ENCODE measurements at regions not wholly inside any gene's neighbourhood (a gene's known extent, or its start where the extent isn't known, plus 50 kb on each side); places are given as distances from the start of the nearest gene placed in this dataset.

GRCh38 chr4:125505621-125506020 is 190.9 kb downstream of the FAT4 start:
- Mint-ChIP-seq H3K27ac (no peak overlapping the region), H3K36me3 (no peaks in the 10 kb centered on the region), H3K9me3 (peaks cover 2 to 6% (median 4%) of the 10 kb centered on the region in 7 donors), H3K4me3 (no peak overlapping the region), H3K27me3 (no peaks in the 10 kb centered on the region), H3K4me1 (no peaks in the 10 kb centered on the region)
- ATAC-seq (ENCODE audit: low read depth in 2 of 2): no peak
- DNase-seq: no peak

GRCh38 chr4:125507141-125507540 is 192.4 kb downstream of the FAT4 start:
- Mint-ChIP-seq H3K36me3 (no peaks in the 10 kb centered on the region), H3K27me3 (no peaks in the 10 kb centered on the region), H3K27ac (no peak overlapping the region), H3K4me3 (no peak overlapping the region), H3K4me1 (no peaks in the 10 kb centered on the region), H3K9me3 (peaks cover 0 to 5% (median 2%) of the 10 kb centered on the region in 7 donors)
- ATAC-seq (ENCODE audit: low read depth in 2 of 2) (no peak), DNase-seq (no peak)

- H3K36me3 Mint-ChIP-seq: no peaks in the 10 kb centered on the region
- no peak overlapping the region for H3K27ac Mint-ChIP-seq
- H3K4me3 Mint-ChIP-seq: no peak overlapping the region
- no peak for DNase-seq
- no peaks in the 10 kb centered on the region for H3K27me3 Mint-ChIP-seq
- H3K4me1 Mint-ChIP-seq: no peaks in the 10 kb centered on the region
- no peak for ATAC-seq (ENCODE audit: low read depth in 2 of 2)
- peaks cover 0 to 18% (median 4%) of the 10 kb centered on the region in 7 donors for H3K9me3 Mint-ChIP-seq
Measured at GRCh38 chr4:125511715-125512114, 197.0 kb downstream of the FAT4 start.

GRCh38 chr4:125515016-125515415 is 200.3 kb downstream of the FAT4 start:
- H3K9me3 Mint-ChIP-seq: peaks cover 0 to 14% (median 4%) of the 10 kb centered on the region in 7 donors
- no peak overlapping the region for H3K4me3 Mint-ChIP-seq
- no peaks in the 10 kb centered on the region for H3K4me1 Mint-ChIP-seq
- no peak overlapping the region for H3K27ac Mint-ChIP-seq
- no peaks in the 10 kb centered on the region for H3K27me3 Mint-ChIP-seq
- no peaks in the 10 kb centered on the region for H3K36me3 Mint-ChIP-seq
- ATAC-seq (ENCODE audit: low read depth in 2 of 2): no peak
- no peak for DNase-seq

DNA sequence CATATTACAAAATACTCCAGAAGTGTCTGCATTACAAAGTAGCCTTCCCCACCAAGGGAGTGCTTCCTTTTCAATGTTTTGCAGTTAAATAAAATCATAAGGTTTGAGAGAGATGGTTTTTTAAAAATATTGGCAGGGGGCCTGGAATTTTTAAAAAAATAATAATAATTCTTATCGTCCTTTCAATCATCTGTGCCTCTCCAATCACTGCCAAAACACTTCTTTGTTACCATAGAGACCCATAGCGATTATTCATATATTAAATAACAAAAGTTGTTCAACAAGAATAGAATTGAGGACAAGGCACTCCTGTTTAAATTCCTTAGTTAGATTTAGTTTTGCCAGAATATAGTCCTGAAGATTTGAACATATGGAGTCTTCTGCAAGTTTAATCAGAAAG is 203.1 kb downstream of the FAT4 start:
- DNase-seq (no peak), ATAC-seq (ENCODE audit: low read depth in 2 of 2) (no peak)
- no peaks in the 10 kb centered on the region for H3K27me3 Mint-ChIP-seq
- H3K4me1 Mint-ChIP-seq: no peaks in the 10 kb centered on the region
- H3K27ac Mint-ChIP-seq: no peak overlapping the region
- H3K36me3 Mint-ChIP-seq: no peaks in the 10 kb centered on the region
- peaks cover 0 to 19% (median 2%) of the 10 kb centered on the region in 7 donors for H3K9me3 Mint-ChIP-seq
- no peak overlapping the region for H3K4me3 Mint-ChIP-seq

- H3K36me3 Mint-ChIP-seq: no peaks in the 10 kb centered on the region
- no peak overlapping the region for H3K27ac Mint-ChIP-seq
- H3K4me1 Mint-ChIP-seq: no peaks in the 10 kb centered on the region
- ATAC-seq (ENCODE audit: low read depth in 2 of 2) (no peak), DNase-seq (no peak)
- H3K27me3 Mint-ChIP-seq: no peaks in the 10 kb centered on the region
- H3K9me3 Mint-ChIP-seq: peaks cover 0 to 19% (median 2%) of the 10 kb centered on the region in 7 donors
- H3K4me3 Mint-ChIP-seq: no peak overlapping the region
Measured at GRCh38 chr4:125518281-125518680, 203.5 kb downstream of the FAT4 start.

DNA sequence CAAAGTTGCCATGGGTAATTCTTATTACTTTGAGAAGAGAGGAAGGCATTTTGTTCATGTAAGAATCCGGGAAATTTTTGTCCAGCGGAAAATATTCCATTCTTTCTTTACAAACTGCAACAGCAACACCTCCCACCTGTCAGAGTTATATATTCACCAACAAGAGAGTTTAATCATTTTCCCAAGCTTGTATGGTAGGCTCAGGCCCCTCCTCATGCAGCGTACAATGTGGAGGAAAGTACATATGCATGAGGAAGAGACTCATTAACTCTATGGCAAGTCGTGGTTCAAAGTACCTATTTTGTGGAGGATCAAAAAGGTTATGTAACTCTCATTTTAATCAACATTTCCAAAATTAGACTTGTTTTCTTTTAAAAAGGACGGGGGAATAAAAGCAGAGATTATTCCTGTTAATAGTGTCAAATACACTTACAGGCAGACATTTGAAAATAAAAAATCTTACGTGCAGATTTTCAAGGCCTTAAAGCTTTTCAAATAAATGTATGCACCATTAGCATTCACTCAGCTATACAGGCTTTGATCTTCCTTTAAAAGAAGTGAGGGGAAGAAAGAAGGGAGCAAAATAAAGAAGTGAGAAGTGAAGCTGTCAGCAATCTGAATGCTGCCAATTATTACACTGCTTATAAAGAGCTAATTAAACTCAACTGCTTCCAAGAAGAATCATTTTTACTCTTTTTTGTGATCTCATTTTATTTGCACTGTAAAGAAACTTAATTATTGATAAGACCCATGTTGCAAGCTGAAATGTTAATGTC is 204.8 kb downstream of the FAT4 start:
- DNase-seq (no peak), ATAC-seq (ENCODE audit: low read depth in 2 of 2) (no peak)
- H3K4me3 Mint-ChIP-seq: no peak overlapping the region
- H3K27ac Mint-ChIP-seq: no peak overlapping the region
- no peaks in the 10 kb centered on the region for H3K27me3 Mint-ChIP-seq
- no peaks in the 10 kb centered on the region for H3K4me1 Mint-ChIP-seq
- peaks cover 0 to 11% (median 2%) of the 10 kb centered on the region in 7 donors for H3K9me3 Mint-ChIP-seq
- no peaks in the 10 kb centered on the region for H3K36me3 Mint-ChIP-seq

DNA sequence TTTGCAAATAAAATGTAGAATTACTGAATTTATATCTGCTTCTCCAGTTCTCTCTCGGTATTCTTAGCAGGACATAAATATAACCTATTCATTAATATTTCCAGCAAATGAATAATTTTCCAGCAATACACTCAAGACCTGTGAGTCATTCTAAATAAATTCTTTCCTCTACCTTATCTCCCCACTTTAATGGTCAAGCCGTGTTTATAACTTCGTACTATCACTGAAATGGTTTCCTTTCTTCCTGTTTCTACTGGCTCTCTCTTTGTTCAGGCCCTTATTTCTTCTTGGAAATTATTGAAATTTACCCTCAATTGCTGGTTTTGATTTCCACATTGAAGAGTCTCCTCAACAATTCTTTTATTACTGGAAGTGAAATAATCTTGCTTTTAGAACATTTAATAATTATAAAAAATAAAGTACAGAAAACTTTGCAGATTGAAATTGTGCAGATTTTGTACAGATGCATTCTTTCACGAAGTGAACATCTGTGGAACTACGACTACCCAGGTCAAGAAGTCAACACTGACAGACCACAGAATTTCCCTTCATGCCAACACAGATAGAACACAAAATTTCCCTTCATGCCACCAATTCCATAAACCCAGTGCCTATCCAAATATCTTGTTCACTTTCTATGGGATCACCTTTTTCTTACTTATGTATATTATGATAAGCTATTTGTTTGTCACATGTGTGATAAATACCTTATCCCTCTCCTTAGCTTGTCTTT is 205.7 kb downstream of the FAT4 start:
- ATAC-seq (ENCODE audit: low read depth in 2 of 2): no peak

GRCh38 chr4:125522588-125522987 is 207.8 kb downstream of the FAT4 start:
- no peak overlapping the region for H3K27ac Mint-ChIP-seq
- ATAC-seq (ENCODE audit: low read depth in 2 of 2) (no peak), DNase-seq (no peak)
- no peaks in the 10 kb centered on the region for H3K27me3 Mint-ChIP-seq
- H3K4me1 Mint-ChIP-seq: no peaks in the 10 kb centered on the region
- H3K36me3 Mint-ChIP-seq: no peaks in the 10 kb centered on the region
- no peak overlapping the region for H3K4me3 Mint-ChIP-seq
- H3K9me3 Mint-ChIP-seq: peaks cover 0 to 6% (median 2%) of the 10 kb centered on the region in 7 donors

More for the DNA sequence above, 205.7 kb downstream of the FAT4 start:
- H3K4me3 Mint-ChIP-seq: no peak overlapping the region
- peaks cover 0 to 13% (median 2%) of the 10 kb centered on the region in 7 donors for H3K9me3 Mint-ChIP-seq
- no peaks in the 10 kb centered on the region for H3K36me3 Mint-ChIP-seq
- H3K27ac Mint-ChIP-seq: no peak overlapping the region
- H3K4me1 Mint-ChIP-seq: no peaks in the 10 kb centered on the region
- H3K27me3 Mint-ChIP-seq: no peaks in the 10 kb centered on the region
- DNase-seq: no peak

- no peaks in the 10 kb centered on the region for H3K36me3 Mint-ChIP-seq
- H3K4me1 Mint-ChIP-seq: no peaks in the 10 kb centered on the region
- no peak for DNase-seq
- H3K9me3 Mint-ChIP-seq: peaks cover 0 to 6% (median 2%) of the 10 kb centered on the region in 7 donors
- ATAC-seq (ENCODE audit: low read depth in 2 of 2): no peak
- no peak overlapping the region for H3K27ac Mint-ChIP-seq
- H3K4me3 Mint-ChIP-seq: no peak overlapping the region
- no peaks in the 10 kb centered on the region for H3K27me3 Mint-ChIP-seq
Measured at GRCh38 chr4:125522992-125523391, 208.2 kb downstream of the FAT4 start.

GRCh38 chr4:125526420-125526819 is 211.7 kb downstream of the FAT4 start:
- no peaks in the 10 kb centered on the region for H3K4me1 Mint-ChIP-seq
- H3K9me3 Mint-ChIP-seq: peaks cover 0 to 8% (median 0%) of the 10 kb centered on the region in 7 donors
- no peaks in the 10 kb centered on the region for H3K36me3 Mint-ChIP-seq
- no peak overlapping the region for H3K4me3 Mint-ChIP-seq
- ATAC-seq (ENCODE audit: low read depth in 2 of 2) (no peak), DNase-seq (no peak)
- H3K27ac Mint-ChIP-seq: no peak overlapping the region
- H3K27me3 Mint-ChIP-seq: no peaks in the 10 kb centered on the region

DNA sequence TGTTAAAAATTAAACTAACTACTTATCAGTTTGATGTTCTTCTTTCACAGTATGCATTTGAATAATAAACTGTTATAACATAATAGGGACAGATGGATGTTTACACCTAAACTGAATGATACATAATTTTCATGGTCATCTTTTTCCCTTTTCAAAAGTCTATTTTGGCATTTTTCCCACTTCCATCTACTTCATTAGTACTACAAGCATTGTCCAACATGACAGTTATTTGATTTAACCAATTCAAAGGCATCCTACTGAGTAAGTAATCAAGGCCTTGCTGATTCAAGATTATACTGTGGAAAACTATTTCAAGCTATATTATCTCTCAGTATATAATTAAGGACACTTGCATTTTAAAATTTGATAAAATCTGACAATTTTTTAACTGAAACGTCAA is 212.9 kb downstream of the FAT4 start:
- no peaks in the 10 kb centered on the region for H3K36me3 Mint-ChIP-seq
- H3K27ac Mint-ChIP-seq: no peak overlapping the region
- DNase-seq: no peak
- peaks cover 0 to 8% (median 0%) of the 10 kb centered on the region in 7 donors for H3K9me3 Mint-ChIP-seq
- ATAC-seq (ENCODE audit: low read depth in 2 of 2): no peak
- no peaks in the 10 kb centered on the region for H3K27me3 Mint-ChIP-seq
- no peak overlapping the region for H3K4me3 Mint-ChIP-seq
- no peaks in the 10 kb centered on the region for H3K4me1 Mint-ChIP-seq

DNA sequence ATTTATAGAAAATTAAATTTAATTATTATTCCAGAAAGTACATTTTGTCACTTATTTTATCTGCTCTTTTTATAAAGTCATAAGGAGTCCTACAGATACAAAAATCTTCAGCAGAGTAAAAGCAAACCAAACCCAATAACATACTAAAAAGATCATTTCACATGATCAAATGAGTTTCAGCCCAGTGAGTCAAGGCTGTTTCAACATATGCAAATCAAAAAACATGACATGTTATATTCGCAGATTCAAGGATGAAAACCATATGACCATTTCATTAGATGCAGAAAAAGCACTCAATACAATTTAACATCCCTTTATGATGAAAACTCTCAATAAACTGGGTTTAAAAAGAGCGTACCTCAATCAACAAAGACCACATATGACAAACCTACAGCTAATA is 214.3 kb downstream of the FAT4 start:
- Mint-ChIP-seq H3K36me3 (no peaks in the 10 kb centered on the region), H3K4me3 (no peak overlapping the region), H3K9me3 (peaks cover 0 to 8% (median 0%) of the 10 kb centered on the region in 7 donors), H3K27me3 (no peaks in the 10 kb centered on the region), H3K4me1 (no peaks in the 10 kb centered on the region), H3K27ac (no peak overlapping the region)
- ATAC-seq (ENCODE audit: low read depth in 2 of 2): no peak
- DNase-seq: no peak

- Mint-ChIP-seq H3K27ac (no peak overlapping the region), H3K4me3 (no peak overlapping the region), H3K36me3 (no peaks in the 10 kb centered on the region), H3K9me3 (peaks cover 0 to 17% (median 6%) of the 10 kb centered on the region in 7 donors), H3K4me1 (no peaks in the 10 kb centered on the region), H3K27me3 (no peaks in the 10 kb centered on the region)
- ATAC-seq (ENCODE audit: low read depth in 2 of 2) (no peak), DNase-seq (no peak)
Measured at GRCh38 chr4:125538670-125539069, 223.9 kb downstream of the FAT4 start.
